SK-N-SH (cell line): ENCODE measurements at regions not wholly inside any gene's neighbourhood (a gene's known extent, or its start where the extent isn't known, plus 50 kb on each side); places are given as distances from the start of the nearest gene placed in this dataset.

Source experiments
- CTCF ChIA-PET: fragments of 300-600, 350-600 bp; formaldehyde crosslinking; extraction: SDS; loops from one replicate; lab custom pipeline; 2021; lab: Yijun Ruan, JAX
- POLR2A ChIA-PET: fragments of 350-600 bp; sonication (Branson Sonifier 250); formaldehyde crosslinking; extraction: SDS; loops from one replicate; lab custom pipeline; 2020; ENCODE audit warnings: antibody characterized with exemption, inconsistent platforms; lab: Yijun Ruan, JAX
- DNase-seq: peaks from one replicate; pipeline ENCODE4 v3.0.0; 2012
- H2AFZ ChIP-seq: fragments of 200-600 bp; sonication (generic); 2 replicates; pipeline ENCODE4 v1.8.1; 2016; ENCODE audit warnings: antibody characterized with exemption, mild to moderate bottlenecking, low read depth
- H3F3A ChIP-seq: fragments of 200-600 bp; sonication (generic); replicated peaks from 2 replicates; pipeline ENCODE3; 2016; ENCODE audit warnings: antibody characterized with exemption, mild to moderate bottlenecking; ENCODE audit not compliant: insufficient read depth
- H3K27ac ChIP-seq, 2 experiments: fragments of 200-500 bp in 1 of 2; fragments of 200-600 bp in 1 of 2; sonication (Bioruptor generic) in 1 of 2; sonication (generic), shearing (Covaris generic) in 1 of 2; 2 replicates each; pipeline versions ENCODE4 v1.5.1 to v1.6.1; 2014 to 2016; ENCODE audit warnings: low read depth in 2 of 2, inconsistent platforms in 1 of 2, low read length in 1 of 2, mild to moderate bottlenecking in 1 of 2, mixed read lengths in 1 of 2
- H3K27me3 ChIP-seq: fragments of 200-600 bp; sonication (generic), shearing (Covaris generic); 2 replicates; pipeline ENCODE4 v1.6.1; 2016; ENCODE audit warnings: mixed run types; ENCODE audit not compliant: insufficient read depth
- H3K36me3 ChIP-seq, 2 experiments: fragments of 200-500 bp in 1 of 2; fragments of 200-600 bp in 1 of 2; sonication (Bioruptor generic) in 1 of 2; sonication (generic) in 1 of 2; replicated peaks in 1 of 2; 2 replicates each; pipeline versions ENCODE3 to v1.5.1; 2014 to 2016; ENCODE audit warnings: low read length in 1 of 2, mild to moderate bottlenecking in 1 of 2; ENCODE audit not compliant: insufficient read depth in 2 of 2, control insufficient read depth in 1 of 2
- H3K4me1 ChIP-seq, 2 experiments: fragments of 200-500 bp in 1 of 2; fragments of 200-600 bp in 1 of 2; sonication (Bioruptor generic) in 1 of 2; sonication (generic), shearing (Covaris generic) in 1 of 2; 2 replicates each; pipeline versions ENCODE4 v1.5.1 to v1.6.1; 2014 to 2016; ENCODE audit warnings: low read depth in 1 of 2, low read length in 1 of 2, mixed run types in 1 of 2; ENCODE audit not compliant: insufficient read depth in 2 of 2, control insufficient read depth in 1 of 2
- H3K4me2 ChIP-seq: fragments of 200-600 bp; sonication (generic), shearing (Covaris generic); 2 replicates; pipeline ENCODE4 v1.6.1; 2017; ENCODE audit warnings: mixed run types
- H3K4me3 ChIP-seq, 2 experiments: fragments of 200-500 bp in 1 of 2; fragments of 200-600 bp in 1 of 2; sonication (Bioruptor generic) in 1 of 2; sonication (generic), shearing (Covaris generic) in 1 of 2; 2 replicates each; pipeline versions ENCODE4 v1.5.1 to v1.8.1; 2014 to 2016; ENCODE audit warnings: low read depth in 2 of 2, inconsistent platforms in 1 of 2, low read length in 1 of 2, mild to moderate bottlenecking in 1 of 2, mixed read lengths in 1 of 2, moderate library complexity in 1 of 2
- H3K79me2 ChIP-seq: fragments of 200-600 bp; sonication (generic); 2 replicates; pipeline ENCODE4 v1.8.1; 2017; ENCODE audit warnings: mild to moderate bottlenecking; ENCODE audit not compliant: insufficient read depth
- H3K9ac ChIP-seq: fragments of 200-600 bp; sonication (generic); 2 replicates; pipeline ENCODE4 v1.6.1; 2017; ENCODE audit warnings: mixed run types
- H3K9me2 ChIP-seq: fragments of 200-600 bp; sonication (generic); 2 replicates; pipeline ENCODE4 v1.6.1; 2017; ENCODE audit warnings: mixed run types
- H3K9me3 ChIP-seq: fragments of 200-600 bp; sonication (generic); 2 replicates; pipeline ENCODE4 v1.6.1; 2017; ENCODE audit warnings: mixed run types, mild to moderate bottlenecking, moderate library complexity
- H4K20me1 ChIP-seq: fragments of 200-600 bp; sonication (generic); 2 replicates; pipeline ENCODE4 v1.6.1; 2017; ENCODE audit warnings: mild to moderate bottlenecking, mixed run types; ENCODE audit not compliant: insufficient read depth
- CHD2 ChIP-seq: fragments of 150-350 bp; IDR thresholded peaks from 2 replicates; pipeline ENCODE4 v1.6.1; 2018; ENCODE audit warnings: low read length; ENCODE audit not compliant: partially characterized antibody
- ELF1 ChIP-seq: IDR thresholded peaks from 2 replicates; pipeline ENCODE4 v1.4.0; 2012
- EP300 ChIP-seq, 2 experiments: IDR thresholded peaks; 2 replicates each; pipeline versions ENCODE4 v1.4.0 to v1.6.1; 2012; ENCODE audit warnings: borderline replicate concordance in 1 of 2, low read depth in 1 of 2, low read length in 1 of 2
- FOXJ3 ChIP-seq: sonication (generic); formaldehyde crosslinking; IDR thresholded peaks from 2 replicates; pipeline ENCODE4 v1.5.1; 2020; ENCODE audit warnings: mild to moderate bottlenecking, missing genetic modification reagents
- FOXM1 ChIP-seq: IDR thresholded peaks from 2 replicates; pipeline ENCODE4 v1.4.0; 2012; ENCODE audit warnings: low read depth, mild to moderate bottlenecking
- GABPA ChIP-seq: IDR thresholded peaks from 2 replicates; pipeline ENCODE4 v1.4.0; 2012; ENCODE audit warnings: low read depth, mild to moderate bottlenecking
- GATA2 ChIP-seq: sonication (generic); formaldehyde crosslinking; IDR thresholded peaks from 2 replicates; pipeline ENCODE4 v1.5.0; 2020; ENCODE audit warnings: mild to moderate bottlenecking, missing genetic modification reagents
- MEF2A ChIP-seq: IDR thresholded peaks from 2 replicates; pipeline ENCODE4 v1.4.0; 2012; ENCODE audit warnings: low read depth, borderline replicate concordance
- MXI1 ChIP-seq: IDR thresholded peaks from 2 replicates; pipeline ENCODE4 v1.6.1; 2012; ENCODE audit warnings: mild to moderate bottlenecking, low read depth, low read length, improper control_type of control experiment
- NFIC ChIP-seq: IDR thresholded peaks from 2 replicates; pipeline ENCODE4 v1.4.0; 2012; ENCODE audit warnings: borderline replicate concordance
- NRF1 ChIP-seq: IDR thresholded peaks from 2 replicates; pipeline ENCODE4 v1.6.1; 2012; ENCODE audit warnings: low read depth, mild to moderate bottlenecking, low read length
- POLR2AphosphoS5 ChIP-seq: IDR thresholded peaks from 2 replicates; pipeline ENCODE4 v1.6.1; 2012; ENCODE audit warnings: low read depth, low read length
- RAD21 ChIP-seq: IDR thresholded peaks from 2 replicates; pipeline ENCODE4 v1.6.1; 2012; ENCODE audit warnings: mild to moderate bottlenecking, low read length
- RCOR1 ChIP-seq: fragments of 150-350 bp; IDR thresholded peaks from 2 replicates; pipeline ENCODE4 v1.6.1; 2017; ENCODE audit warnings: antibody characterized with exemption, low read length
- RFX5 ChIP-seq: IDR thresholded peaks from 2 replicates; pipeline ENCODE4 v1.6.1; 2012; ENCODE audit warnings: mild to moderate bottlenecking, improper control_type of control experiment, low read length
- RXRA ChIP-seq: IDR thresholded peaks from 2 replicates; pipeline ENCODE4 v1.4.0; 2012; ENCODE audit warnings: low read depth, mild to moderate bottlenecking, borderline replicate concordance
- TAF1 ChIP-seq: IDR thresholded peaks from 2 replicates; pipeline ENCODE4 v1.6.1; 2012; ENCODE audit warnings: low read depth, mild to moderate bottlenecking, low read length, moderate library complexity, borderline replicate concordance
- TCF12 ChIP-seq: IDR thresholded peaks from 2 replicates; pipeline ENCODE4 v1.4.0; 2012
- TEAD4 ChIP-seq: IDR thresholded peaks from 2 replicates; pipeline ENCODE4 v1.4.0; 2012; ENCODE audit warnings: mild to moderate bottlenecking, borderline replicate concordance; ENCODE audit not compliant: insufficient read depth
- WGBS: methylation state at CpG from one replicate; pipeline ENCODE4 v1.1.6; 2017; ENCODE audit warnings: low lambda C conversion rate; 5-methylcytosine and 5-hydroxymethylcytosine counted together
- TF ChIP-seq, protein P1 (sequence below): IDR thresholded peaks from 2 replicates; pipeline ENCODE4; 2012
- TF ChIP-seq, protein P2 (sequence below): fragments of 200-600 bp; sonication (generic); IDR thresholded peaks from 2 replicates; pipeline ENCODE4 v1.6.1; 2017; ENCODE audit warnings: antibody characterized with exemption, mild to moderate bottlenecking, moderate library complexity
- TF ChIP-seq, protein P3 (sequence below): IDR thresholded peaks from 2 replicates; pipeline ENCODE4 v1.4.0; 2012; ENCODE audit warnings: low read depth
- TF ChIP-seq, protein P4 (sequence below): fragments of 150-350 bp; IDR thresholded peaks from 2 replicates; pipeline ENCODE4 v1.6.1; 2017; ENCODE audit warnings: antibody characterized with exemption, low read length, low read depth, borderline replicate concordance
- TF ChIP-seq, protein P5 (sequence below): fragments of 150-350 bp; IDR thresholded peaks from 2 replicates; pipeline ENCODE4 v1.6.1; 2016; ENCODE audit warnings: mild to moderate bottlenecking, low read depth, low read length
- TF ChIP-seq, protein P6 (sequence below): IDR thresholded peaks from 2 replicates; pipeline ENCODE4 v1.4.0; 2012; ENCODE audit warnings: low read depth, borderline replicate concordance

DNA sequence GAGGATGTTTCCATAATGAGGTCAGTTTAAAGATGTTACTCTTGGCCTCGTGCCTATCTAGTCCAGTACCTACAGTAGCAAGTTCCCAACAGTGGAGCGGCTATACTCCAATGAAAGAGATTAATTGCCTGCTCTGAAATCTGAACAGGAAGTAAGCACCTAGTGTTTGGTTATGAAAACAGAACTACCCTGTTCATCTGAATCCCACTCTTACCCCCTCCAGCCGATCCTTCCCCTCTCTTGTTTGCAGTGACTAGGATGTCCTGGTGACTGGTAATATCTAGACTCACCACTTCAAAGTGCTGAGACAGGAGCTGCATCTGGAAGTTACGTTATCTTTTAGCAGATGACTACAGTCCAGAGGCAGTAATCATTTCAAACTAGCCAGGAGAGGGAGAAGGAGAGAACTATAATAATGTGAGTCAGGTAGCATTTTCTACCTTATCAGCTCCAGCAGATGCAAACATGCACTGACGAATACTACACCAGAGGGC is 666.7 kb upstream of the NRP1 start (continued):
- TF ChIP-seq ELF1 (no peak), FOXJ3 (CRISPR knock-in tag) (no peak), RFX5 (no peak), GABPA (no peak), TAF1 (no peak), RAD21 (peak; percentile 40), NRF1 (no peak), TCF12 (no peak), TEAD4 (no peak), RCOR1 (peak; percentile 46), RXRA (no peak)
- TF ChIP-seq, protein P1, sequence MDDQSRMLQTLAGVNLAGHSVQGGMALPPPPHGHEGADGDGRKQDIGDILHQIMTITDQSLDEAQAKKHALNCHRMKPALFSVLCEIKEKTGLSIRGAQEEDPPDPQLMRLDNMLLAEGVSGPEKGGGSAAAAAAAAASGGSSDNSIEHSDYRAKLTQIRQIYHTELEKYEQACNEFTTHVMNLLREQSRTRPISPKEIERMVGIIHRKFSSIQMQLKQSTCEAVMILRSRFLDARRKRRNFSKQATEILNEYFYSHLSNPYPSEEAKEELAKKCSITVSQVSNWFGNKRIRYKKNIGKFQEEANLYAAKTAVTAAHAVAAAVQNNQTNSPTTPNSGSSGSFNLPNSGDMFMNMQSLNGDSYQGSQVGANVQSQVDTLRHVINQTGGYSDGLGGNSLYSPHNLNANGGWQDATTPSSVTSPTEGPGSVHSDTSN, result no peak
- TF ChIP-seq, protein P2, sequence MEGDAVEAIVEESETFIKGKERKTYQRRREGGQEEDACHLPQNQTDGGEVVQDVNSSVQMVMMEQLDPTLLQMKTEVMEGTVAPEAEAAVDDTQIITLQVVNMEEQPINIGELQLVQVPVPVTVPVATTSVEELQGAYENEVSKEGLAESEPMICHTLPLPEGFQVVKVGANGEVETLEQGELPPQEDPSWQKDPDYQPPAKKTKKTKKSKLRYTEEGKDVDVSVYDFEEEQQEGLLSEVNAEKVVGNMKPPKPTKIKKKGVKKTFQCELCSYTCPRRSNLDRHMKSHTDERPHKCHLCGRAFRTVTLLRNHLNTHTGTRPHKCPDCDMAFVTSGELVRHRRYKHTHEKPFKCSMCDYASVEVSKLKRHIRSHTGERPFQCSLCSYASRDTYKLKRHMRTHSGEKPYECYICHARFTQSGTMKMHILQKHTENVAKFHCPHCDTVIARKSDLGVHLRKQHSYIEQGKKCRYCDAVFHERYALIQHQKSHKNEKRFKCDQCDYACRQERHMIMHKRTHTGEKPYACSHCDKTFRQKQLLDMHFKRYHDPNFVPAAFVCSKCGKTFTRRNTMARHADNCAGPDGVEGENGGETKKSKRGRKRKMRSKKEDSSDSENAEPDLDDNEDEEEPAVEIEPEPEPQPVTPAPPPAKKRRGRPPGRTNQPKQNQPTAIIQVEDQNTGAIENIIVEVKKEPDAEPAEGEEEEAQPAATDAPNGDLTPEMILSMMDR, result no peak
- TF ChIP-seq, protein P3, sequence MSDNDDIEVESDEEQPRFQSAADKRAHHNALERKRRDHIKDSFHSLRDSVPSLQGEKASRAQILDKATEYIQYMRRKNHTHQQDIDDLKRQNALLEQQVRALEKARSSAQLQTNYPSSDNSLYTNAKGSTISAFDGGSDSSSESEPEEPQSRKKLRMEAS, result no peak
- TF ChIP-seq, protein P4, sequence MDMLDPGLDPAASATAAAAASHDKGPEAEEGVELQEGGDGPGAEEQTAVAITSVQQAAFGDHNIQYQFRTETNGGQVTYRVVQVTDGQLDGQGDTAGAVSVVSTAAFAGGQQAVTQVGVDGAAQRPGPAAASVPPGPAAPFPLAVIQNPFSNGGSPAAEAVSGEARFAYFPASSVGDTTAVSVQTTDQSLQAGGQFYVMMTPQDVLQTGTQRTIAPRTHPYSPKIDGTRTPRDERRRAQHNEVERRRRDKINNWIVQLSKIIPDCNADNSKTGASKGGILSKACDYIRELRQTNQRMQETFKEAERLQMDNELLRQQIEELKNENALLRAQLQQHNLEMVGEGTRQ, result no peak

DNA sequence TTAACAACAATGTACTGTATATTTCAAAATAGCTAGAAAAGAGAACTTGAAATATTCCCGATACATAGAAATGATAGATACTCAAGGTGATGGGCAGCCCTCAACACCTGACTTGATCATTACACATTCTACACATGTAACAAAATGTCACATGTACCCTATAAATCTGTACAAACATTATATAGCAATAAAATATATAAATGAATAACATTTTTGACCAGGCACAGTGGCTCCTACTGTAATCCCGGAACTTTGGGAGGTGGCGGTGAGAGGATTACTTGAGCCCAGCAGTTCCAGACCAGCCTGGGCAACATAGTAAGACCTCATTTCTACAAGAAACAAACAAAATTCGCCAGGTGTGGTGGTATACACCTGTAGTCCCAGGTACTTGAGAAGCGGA is 659.5 kb upstream of the NRP1 start:
- WGBS, result 77% methylated on average over 5 of the region's 5 CpGs
- H2AFZ ChIP-seq, result no peak overlapping the region
- no peak for DNase-seq
- no peaks in the 10 kb centered on the region for H4K20me1 ChIP-seq
- no peak overlapping the region for H3K4me3 ChIP-seq
- H3K9me3 ChIP-seq, result no peaks in the 10 kb centered on the region
- POLR2A ChIA-PET, result no interaction called here
- H3K9me2 ChIP-seq, result no peaks in the 10 kb centered on the region
- H3K4me1 ChIP-seq, result no peaks in the 10 kb centered on the region
- H3K27ac ChIP-seq, result no peak overlapping the region
- H3K36me3 ChIP-seq, result no peaks in the 10 kb centered on the region
- CTCF ChIA-PET, result no interaction called here
- H3K4me2 ChIP-seq, result no peak overlapping the region
- H3F3A ChIP-seq, result no peaks in the 10 kb centered on the region
- H3K9ac ChIP-seq, result no peak overlapping the region
- H3K79me2 ChIP-seq, result no peaks in the 10 kb centered on the region
- H3K27me3 ChIP-seq, result no peaks in the 10 kb centered on the region; the same call in 1 of the 2 replicates
- TF ChIP-seq, protein P5, sequence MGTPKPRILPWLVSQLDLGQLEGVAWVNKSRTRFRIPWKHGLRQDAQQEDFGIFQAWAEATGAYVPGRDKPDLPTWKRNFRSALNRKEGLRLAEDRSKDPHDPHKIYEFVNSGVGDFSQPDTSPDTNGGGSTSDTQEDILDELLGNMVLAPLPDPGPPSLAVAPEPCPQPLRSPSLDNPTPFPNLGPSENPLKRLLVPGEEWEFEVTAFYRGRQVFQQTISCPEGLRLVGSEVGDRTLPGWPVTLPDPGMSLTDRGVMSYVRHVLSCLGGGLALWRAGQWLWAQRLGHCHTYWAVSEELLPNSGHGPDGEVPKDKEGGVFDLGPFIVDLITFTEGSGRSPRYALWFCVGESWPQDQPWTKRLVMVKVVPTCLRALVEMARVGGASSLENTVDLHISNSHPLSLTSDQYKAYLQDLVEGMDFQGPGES, result no peak
- TF ChIP-seq, protein P4, result no peak
- TF ChIP-seq ELF1 (no peak), FOXM1 (no peak), CHD2 (no peak), EP300 (IDR thresholded peaks at IDR 0.05; ENCODE audit: borderline replicate concordance in 1 of 2, low read depth in 1 of 2, low read length in 1 of 2) (no peak), GATA2 (CRISPR knock-in tag) (no peak), POLR2AphosphoS5 (no peak), NFIC (no peak), MEF2A (no peak), RFX5 (no peak), GABPA (no peak), NRF1 (no peak), MXI1 (no peak), TAF1 (no peak)
- TF ChIP-seq, protein P6, sequence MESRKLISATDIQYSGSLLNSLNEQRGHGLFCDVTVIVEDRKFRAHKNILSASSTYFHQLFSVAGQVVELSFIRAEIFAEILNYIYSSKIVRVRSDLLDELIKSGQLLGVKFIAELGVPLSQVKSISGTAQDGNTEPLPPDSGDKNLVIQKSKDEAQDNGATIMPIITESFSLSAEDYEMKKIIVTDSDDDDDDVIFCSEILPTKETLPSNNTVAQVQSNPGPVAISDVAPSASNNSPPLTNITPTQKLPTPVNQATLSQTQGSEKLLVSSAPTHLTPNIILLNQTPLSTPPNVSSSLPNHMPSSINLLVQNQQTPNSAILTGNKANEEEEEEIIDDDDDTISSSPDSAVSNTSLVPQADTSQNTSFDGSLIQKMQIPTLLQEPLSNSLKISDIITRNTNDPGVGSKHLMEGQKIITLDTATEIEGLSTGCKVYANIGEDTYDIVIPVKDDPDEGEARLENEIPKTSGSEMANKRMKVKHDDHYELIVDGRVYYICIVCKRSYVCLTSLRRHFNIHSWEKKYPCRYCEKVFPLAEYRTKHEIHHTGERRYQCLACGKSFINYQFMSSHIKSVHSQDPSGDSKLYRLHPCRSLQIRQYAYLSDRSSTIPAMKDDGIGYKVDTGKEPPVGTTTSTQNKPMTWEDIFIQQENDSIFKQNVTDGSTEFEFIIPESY, result no peak
